Fibroblast of skin of right biceps (primary cell): ENCODE measurements at regions not wholly inside any gene's neighbourhood (a gene's known extent, or its start where the extent isn't known, plus 50 kb on each side); places are given as distances from the start of the nearest gene placed in this dataset.

Experiments used
- DNase-seq: peaks from one replicate; pipeline ENCODE4 v3.0.0-alpha.2; 2013

DNA sequence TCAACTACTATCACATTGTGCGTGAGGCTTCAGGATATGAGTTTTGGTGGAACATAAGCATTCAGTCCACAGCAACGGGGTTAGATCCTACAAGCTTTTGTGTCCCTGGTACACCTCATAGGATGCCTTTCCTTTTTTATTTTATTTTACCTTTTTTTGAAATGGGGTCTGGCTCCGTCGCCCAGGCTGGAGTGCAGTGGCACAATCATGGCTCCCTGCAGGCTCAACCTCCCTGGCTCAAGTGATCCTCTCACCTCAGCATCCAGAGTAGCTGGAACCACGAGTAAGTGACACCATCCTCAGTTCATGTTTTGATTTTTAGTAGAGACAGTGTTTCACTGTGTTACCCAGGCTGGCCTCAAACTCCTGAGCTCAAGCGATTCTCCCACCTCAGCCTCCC is 86.0 kb upstream of the RAI14 start:
- DNase-seq = no peak

DNA sequence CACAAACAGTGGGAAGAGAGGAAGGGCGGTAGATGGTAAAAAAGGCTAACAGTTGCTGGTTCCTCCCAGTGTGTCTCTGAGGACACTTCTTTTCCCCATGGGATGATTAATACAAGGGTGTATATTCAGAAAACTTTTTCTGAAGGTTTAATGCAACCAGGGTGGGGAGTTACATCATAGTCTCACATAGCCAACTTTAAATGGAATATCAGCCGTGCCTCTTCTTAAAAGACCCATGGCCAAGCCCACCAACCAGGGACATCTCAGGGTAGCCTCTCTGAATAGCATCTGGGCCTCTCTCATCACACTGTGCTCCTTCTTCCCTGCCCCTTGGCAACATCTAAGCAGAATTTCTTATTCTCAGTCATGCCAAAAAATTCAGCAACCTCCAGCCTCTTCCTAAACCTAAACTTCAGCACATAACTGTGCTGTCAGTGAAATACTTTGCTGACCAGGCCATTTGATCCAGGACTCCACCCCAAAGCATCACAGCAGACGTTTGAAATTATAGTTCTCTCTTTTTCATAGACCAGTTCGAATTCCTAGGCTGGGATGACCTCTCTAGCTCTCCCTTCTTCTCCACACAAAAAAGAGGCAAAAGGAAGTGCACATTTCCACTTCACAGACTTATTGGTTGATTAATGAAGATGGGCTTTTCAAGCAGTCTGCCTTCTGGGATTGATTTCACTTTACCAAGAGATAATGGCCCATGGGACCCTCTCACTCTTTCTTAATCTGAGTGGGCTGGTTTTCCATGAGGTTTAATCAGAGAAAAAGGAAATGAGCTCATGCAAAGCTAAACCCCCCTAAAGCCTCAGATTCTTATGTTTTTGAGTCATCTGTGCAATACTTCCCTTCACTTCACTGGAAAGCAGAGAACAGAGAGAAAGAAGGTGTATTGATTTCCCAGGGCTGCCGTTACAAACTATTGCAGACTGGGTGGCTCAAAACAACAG is 85.1 kb upstream of the RAI14 start:
- peak; percentile 96 for DNase-seq

DNA sequence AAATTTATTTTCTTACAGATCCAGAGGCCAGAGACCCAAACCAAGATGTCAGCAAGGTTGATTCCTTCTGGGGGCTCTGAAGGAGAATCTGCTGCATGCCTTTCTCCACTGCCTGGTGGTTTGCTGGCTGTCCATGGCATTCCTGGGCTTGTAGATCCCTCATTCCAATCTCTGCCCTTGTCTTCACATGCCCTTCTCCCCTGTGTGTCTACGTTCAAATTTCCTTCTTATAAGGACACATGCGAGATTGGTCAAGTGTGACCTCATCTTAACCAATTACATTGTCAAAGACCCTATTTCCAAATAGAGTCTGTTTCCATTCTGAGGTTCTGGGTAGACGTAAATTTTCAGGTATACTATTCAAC is 84.5 kb upstream of the RAI14 start:
- peak; percentile 86 for DNase-seq

DNA sequence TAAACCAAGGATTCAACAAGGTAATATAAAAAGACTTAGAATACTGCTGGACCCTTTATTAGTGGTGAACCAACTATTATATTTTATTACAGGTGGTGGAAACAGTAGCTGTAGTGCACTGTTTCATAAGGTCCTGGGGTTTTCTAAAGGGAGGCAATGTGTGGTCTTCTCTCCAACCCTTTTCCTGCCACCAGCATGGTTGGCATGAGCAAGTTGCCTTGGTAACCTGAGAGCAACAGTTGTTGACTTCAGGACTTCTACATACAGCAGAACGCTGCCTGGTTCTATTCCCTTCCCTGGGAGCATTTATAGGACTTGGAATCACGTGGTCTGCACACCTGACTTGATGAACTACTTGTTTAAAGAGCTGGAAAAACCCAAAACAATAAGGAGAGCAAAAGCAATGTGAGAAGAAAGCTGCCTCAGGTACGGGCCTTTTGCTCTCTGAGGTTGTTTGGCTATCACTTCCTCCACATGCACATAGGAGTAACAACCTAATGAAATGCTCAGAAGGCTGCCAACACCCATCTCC is 81.1 kb upstream of the RAI14 start:
- DNase-seq = no peak

DNA sequence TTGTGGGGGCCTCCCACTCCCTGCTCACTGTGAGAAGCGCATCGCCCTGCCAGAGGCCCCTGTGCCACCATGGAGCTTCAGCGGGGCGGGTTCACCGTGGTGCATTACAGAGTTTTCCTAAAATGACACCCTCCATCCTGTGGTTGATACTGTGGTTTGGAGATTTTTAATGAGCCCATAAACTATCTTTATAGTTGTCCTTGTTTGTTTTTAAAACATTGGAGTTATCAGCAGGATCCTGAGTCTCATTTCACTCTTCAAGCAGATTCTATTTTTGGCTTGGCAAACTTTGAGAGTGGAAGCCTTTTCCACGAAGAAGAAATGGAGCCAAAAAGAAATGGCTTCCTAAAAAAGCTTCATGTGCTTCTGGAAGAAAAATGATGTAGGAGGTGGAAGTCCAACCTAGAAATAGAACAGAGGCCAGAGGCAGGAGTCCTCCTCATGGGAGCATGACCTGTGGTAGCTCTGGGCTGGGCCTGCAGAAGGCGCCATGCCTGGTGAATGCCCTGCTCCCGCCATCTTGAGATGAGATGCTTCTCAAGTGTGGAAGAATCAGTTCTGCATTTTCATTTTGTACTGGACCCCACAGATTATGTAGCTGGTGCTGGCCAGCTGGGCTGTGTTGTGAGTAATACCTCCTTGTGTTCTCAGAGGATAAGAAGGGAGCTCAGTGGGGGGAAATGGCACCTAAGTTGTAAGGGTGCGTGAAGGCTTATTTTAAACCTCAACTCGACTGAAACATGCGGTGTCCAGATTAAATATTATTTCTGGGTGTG is 79.0 kb upstream of the RAI14 start:
- DNase-seq = peak; percentile 38

DNA sequence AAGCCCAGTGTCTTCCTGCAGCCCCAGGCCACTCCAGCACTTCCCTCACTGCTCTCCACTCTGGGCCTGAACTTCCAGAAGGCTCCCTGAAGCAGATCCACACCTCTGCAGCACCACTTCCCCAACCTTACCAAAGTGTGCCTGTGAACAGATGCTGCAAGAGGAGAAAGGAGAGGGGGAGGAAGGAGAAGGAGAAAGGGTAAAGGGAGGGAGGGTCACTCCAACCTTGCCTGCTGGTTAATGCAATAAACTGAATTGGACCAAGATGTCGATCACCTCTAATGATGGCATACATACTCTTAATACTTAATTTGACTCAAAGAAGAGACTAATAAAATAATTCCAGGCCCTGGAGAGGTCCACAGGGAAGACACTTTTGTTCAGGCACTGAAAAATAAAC is 77.2 kb upstream of the RAI14 start:
- DNase-seq = no peak

DNA sequence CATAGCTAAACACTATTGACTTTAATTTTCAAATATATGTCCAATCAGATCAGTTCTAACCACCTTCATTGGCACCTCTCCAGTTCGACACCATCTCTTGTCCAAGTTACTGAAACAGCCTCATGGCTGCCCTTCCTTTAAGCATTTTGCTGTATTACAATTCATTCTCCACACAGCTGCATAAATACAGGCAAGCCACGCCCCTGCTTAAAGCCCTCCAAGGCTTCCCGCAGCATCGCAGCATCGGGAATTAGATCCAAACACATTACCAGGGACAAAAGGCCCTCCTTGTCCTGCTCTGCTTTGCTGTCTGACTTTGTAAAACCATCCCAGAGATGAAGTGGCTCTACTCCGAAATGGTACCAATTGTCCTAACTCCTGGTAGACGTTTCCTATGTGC is 75.1 kb upstream of the RAI14 start:
- DNase-seq = peak; percentile 33

DNA sequence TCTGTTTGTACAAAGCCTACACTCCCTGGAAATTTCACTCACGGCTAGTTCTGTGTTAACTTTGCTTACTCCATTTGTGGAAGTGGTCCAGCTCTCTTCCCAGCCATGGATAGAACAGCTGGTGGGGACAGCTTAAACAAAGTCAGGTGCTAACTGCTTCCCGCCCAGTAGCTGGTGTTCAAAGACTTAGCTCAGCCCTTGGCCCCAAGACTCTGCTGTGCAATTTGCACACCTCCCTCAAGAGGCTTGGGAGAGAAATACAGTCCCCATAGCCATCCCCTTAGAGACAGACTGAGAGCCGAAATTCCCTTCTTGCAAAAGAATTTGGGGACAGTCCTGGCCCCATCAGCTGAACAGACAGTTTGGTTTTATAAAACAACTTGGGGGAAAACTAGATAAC is 73.8 kb upstream of the RAI14 start:
- no peak for DNase-seq

DNA sequence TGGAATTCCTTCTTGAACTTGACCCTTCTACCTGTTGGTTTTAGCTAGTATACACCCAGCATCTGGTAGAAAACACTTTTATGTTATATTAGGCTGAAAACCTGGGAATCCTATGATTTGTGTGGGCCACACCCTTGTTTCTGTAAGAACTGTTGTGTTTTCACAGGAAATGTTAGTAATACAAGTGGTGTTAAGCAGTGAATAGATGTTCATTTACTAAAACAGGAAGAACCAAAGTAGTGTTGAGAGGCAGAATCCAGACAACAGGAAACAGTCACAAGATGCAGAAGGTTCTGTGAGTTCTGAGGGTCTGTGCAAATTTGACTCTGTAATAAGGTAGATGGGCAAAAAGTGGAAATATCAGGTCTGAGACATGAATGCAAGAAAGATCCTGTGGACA is 73.0 kb upstream of the RAI14 start:
- no peak for DNase-seq

DNA sequence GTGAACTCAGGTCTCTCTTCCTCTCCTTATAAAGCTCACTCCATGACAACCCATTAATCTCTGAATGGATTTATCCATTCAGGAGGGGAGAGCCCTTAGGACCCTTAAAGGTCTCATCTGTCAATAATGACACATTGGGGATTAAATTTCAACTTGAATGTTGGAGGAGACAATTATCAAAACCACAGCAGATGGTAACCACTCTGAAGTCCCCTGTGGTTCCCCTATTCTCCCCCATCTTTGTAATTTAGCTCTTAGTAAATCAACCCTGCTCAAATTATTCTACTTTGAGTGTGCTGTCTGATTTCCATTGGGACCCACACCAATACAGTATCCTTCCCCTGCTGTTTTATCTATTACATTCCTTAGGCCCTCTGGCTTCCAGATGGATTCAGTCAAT is 72.0 kb upstream of the RAI14 start:
- no peak for DNase-seq

DNA sequence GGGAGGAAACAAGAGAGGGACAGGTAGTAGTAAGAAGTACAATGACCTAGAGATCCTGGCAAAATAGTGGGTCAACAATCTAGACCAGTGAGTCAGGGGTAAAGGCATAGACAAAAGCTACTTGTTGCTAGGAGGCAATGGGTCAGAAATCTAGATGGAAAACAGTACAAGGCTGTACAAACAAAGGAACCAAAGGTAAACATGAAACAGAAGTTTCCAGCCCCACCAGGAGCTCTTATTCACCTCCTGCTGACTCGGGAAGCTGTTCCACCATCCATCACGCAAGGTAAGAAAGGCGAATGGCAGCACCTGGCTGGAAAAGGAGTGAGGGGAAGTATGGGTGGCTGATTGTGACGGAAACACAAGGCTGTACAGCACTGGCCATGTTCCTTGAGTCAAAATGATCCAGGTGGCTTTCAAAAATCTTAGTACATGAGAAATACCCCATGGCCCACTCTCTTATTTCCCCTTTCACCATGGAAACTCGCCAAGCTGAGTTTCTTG is 70.5 kb upstream of the RAI14 start:
- peak; percentile 46 for DNase-seq

DNA sequence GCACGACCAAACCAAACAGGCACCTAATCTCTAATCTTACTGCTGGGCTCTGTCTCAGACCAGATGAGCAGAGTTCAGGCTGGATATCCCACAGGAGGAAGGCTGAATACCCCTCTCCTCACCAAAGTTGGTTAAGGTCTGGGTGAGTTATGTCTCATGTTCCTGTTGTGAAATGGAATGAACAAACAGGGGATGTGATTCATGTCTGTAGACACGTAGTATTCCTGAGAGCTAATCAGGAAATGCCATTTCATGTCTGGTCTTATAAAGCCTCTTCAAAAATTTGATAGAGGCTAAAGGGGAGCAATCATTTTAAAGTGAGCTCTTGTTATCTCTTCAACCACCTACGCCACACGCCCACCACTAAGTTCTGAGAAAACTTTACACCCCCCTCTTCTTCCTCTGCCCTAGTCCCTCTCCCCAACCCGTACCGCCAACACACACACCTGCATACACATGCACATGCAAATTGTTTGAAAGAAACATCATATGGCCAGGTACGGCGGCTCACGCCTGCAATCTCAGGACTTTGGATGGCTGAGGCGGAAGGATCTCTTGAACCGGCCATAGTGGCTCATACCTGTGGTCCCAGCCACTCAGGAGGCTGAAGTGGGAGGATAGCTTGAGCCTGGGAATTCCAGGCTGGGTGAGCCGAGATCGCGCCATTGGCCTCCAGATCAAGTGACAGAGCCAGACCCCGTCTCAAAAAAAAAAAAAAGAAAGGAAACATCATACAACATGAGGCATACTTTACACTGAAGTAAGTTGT is 69.8 kb upstream of the RAI14 start:
- DNase-seq = peak; percentile 95

DNA sequence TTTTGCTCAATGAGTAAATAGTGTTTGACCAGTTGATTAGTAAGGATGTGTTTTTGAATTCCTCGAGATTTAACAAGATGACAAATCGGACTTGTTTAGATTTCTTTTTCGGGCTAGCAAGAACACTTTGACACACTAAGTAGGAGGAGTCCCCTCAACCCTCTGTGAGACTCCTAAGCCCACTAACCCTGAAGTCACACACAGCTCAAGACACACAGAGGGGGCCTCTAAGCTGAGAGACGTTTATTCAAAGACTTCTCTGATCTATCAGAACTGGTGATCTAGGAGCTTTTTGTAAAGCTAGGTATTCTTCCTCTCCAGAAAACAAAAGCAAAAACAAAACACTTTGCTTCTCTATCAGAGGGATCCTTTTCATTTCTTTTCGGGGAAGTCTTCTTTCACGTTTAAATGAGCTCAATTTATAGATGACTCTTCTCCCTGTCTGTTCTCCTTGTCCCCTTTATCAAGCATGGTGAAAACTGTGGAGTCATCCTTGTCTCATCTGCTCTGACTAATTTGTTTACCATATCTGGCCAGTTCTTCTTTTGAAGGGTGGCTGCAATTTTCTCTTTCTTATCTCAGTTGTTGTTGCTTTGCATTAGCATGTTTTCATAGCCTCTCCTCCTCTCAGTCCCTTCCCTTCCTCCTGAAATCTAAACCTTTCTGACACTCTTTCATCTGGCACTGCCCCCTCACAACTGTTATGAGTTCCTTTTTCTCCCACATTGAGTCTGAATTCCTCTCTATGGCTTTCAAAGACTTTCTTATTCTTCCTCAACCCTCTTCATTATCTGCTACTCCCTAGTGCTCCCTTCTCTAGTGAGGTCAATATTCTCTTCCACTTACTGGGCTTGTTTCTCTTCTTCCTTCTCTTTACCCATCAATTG is 68.5 kb upstream of the RAI14 start:
- DNase-seq = peak; percentile 82

DNA sequence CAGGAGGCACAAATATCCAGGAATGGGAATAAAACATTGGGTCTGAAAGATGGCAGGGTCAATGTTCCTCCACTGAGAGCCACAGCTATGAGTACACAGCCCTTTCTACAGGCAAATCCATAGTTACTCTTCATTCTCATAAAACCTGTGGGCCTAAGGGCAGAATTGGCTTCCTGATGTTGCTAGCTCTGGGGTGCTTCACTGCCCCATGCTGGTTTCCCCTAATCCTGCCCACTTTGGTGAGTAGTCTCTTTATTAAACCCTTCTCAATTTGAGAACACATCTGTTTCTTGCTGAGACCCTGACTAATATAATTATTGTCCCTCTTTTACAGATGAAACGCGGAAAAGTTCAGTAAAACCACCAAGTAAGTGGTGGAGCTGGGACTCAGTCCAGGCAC is 66.3 kb upstream of the RAI14 start:
- no peak for DNase-seq

DNA sequence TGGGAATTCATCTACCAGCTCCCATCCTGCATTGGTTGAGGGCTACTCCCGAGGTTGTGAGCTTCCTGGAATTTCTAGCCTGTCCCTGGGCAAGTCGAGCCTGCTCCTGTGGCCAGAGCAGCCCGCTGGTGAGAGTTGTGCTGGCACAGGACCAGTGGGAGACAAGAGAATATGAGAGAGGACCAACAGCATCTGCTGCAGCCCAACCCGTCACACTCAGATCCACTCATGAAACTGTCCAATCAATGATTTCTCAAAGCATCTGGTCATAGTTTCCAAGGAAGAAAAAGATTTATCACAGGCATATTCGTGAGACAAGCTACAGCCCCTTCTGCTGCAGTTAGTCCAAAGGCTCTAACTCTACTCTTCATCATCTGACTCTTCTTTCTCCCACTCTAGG is 64.4 kb upstream of the RAI14 start:
- no peak for DNase-seq

DNA sequence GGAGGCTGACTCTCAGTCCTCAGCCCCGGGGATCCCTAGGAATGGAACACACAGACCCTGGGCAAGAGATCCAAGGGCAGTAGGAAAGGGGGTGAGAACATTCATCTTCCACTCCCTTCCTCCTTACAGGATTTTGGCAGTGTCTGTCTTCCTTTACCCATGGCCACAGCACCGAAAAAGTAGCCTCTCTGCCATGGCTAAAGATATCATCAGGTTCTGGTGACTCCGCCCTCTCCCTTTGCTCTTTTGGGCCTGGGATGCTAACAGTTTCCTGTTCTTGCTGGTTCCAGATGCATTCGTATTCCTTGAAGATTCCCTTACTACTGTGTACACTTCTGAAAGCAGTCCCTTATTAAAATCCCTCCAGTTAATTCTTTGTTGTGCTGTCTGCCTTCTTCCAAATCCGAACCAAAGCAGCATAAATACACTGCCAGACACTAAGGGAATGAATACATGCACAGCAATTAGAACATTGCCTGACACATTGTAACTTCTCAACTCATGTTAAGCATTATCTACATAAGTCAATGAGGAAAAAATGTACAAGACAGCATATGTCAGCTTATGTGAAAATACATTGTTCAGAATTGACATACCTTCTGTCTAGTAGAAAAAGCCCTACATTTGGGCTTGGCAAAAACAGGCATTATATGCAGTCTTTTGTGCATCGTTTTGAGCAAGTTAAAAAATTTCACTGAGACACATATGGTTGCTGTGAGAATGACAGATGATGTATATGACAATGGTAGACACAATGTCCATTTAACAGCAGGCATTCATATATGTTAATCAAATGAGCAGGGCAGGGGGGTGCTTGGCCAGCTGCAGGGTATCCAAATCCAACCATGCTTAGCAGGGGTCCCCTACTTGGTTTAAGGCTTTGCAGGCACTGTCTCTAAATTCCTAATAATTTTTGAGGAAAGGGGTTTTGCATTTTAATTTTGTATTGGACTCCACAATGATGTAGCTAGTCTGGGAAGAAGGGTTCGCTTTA is 58.8 kb upstream of the RAI14 start:
- no peak for DNase-seq

DNA sequence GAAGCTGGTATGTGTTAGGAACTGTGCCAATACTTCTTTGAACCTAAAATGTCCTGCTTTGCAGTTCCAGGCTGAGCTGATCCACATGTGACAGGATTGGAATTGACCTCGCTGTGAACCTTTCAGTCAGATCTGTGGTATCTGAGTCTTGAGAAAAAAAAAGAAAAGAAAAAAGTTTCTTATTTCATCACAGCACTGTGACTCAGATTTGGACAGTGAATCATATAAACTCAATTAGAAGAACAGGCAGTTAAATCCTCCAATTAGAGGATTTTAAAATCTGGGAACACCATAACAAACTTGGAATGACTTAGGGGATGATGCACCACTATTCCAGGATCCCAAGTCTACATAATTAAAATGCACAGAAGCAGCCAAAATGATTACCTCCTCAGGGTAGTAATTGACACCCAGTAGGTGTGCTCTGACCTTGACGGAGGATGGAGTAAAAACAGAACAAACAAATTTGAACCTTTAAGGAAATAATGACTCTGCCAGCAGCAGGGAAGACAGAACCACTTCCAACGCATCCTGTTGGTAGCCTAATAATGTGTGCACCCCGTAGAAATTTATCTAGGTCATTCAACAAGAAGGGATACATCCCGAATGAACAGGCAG is 57.8 kb upstream of the RAI14 start:
- DNase-seq = peak; percentile 97

DNA sequence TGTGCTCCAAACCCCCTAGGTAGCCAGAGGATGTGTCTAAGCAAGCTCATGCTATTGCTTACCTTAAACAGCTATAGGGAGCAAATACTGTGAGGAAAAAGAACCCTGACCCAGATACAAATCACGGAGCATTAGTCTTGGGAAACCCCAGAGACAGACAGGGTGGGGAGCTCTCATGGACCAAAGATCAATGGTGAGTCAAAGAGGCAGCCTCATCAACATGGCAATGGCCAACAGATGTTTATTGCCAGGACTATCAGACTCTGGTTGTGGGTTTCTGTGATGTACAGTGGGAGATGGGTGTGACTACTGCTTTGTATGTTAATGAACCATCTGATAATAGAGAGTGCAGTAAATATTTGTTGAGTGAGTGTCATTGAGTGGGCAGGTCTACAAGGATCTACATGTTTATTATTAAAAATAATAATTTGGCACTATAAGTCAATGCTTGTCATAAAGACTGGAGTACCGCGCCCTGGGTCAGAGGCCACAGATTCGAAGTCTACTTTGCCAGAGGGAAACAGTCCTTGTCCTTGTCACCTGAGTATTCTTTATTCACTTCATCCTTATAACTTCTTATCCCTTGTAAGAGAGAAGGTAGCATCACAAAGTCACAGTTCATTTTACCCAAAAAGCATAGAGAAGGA is 56.5 kb upstream of the RAI14 start:
- no peak for DNase-seq

DNA sequence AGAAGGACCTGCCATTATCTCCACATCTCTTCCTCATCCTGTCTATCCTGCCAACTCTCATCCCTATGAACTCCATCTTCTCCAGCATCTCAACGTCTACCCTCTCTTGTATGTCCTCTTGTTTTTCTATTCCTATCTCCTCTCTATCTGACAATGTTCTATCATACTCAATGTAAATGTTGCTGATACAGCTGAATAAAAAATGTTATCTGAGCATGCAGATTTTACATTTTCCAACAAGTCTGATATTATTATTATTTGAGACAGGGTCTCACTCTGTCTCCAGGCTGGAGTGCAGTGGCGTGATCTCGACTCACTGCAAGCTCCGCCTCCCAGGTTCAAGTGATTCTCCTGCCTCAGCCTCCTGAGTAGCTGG is 56.0 kb upstream of the RAI14 start:
- DNase-seq = no peak

DNA sequence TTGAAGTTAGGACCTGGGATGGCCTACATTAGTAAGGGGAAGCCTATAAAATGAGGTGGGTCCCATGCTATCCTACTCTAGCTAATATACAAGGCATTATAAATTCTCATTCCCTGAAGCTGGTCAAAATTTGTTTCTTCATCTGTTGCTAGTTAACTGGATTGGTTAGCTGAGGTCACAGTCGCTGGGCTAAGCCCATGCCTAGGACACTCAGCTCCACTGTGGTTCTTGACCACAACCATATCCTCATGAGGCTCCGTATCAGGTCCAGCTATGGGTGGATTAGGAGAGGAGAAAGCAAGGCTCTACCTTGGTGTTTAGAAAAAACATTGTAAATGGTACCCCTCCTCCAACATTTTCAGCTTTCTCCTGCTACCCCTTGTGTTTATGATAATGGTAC is 52.8 kb upstream of the RAI14 start:
- no peak for DNase-seq
